HG03469 (cell line): ENCODE measurements at regions not wholly inside any gene's neighbourhood (a gene's known extent, or its start where the extent isn't known, plus 50 kb on each side); places are given as distances from the start of the nearest gene placed in this dataset.
"Not testable (repeated sequence)": the region's sequence is repeated elsewhere in the genome, so short reads cannot be mapped to it uniquely, and the experiment has no call there.

Experiments
- ATAC-seq: cut with Tn5 transposase; IDR thresholded peaks from one replicate; pipeline ENCODE4 v1.9.1; 2021; ENCODE audit warnings: mild to moderate bottlenecking, moderate library complexity, moderate number of reproducible peaks; ENCODE audit not compliant: unreplicated experiment

DNA sequence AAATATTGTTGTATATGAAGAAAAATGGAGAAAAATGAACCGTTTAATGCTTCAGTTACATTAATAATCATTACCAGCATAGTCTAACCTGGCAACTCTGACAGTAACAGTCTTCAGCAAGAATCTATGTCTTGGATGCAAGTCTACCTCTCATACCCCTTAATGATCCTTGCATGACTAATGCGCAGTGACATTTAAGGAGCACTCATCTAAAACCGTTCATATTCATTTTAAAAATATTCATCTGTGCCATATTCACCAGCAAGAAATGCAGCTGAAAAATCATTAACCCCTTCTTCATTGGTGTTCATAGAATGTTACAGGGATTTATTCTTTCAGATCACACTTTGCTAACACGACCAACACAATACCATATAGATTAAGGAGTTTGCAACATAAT is 227.2 kb upstream of the ASCC3 start:
- ATAC-seq: no peak

DNA sequence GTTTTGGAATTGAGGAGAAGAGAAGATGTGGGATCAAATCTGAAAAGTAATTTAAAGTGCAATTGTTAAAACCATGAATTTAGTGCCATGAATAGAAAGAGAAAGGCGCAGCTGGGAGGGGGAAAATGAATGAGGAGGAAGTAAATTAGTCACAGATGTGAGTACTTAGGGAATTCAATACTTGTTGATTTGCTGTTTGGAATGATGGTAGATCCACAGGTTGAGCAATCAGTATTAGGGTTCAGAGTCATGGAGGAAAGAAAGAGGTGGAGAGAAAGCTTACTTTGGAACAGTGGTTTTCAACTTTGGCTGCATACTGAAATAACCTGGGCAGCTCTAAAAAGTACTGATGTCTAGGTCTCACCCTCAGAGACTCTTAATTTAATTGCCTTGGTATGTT is 229.7 kb upstream of the ASCC3 start:
- no peak for ATAC-seq

DNA sequence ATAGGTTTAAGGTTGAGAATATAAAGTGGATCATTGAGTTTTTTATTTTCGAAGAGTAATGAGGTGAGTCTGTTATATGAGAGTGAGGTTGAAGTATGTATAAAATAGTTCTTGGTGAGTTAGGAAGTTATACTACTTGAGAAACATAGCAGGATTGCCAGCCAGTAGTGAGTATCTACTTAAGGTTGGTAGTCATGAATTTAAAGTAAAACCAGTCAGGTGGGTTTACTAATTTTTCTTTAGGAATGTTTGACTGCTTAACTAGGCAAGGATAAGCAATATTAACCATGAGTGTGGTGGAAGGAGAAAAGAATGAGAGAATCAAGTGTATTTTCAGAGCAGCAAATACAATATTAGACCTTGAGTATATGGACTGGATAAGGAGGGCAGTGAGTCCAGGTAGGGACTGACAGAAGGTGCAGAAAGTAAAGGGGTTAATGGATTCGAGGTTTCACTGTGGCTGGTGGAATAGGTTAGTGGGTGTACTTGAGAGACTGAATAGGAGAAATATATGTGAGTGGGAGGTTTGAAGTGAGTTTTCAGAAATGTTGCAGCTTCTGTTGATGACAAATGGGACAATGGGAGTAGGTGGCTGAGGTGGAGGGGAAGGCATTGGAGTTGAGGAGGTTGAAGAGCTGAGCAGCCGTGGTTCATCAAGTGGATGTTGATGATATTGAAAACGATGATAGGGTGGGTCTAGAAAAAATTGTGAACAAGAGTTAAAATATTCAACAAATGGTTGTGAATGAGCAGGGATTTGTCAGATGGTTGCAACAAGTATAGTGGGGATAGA is 232.5 kb upstream of the ASCC3 start:
- no peak for ATAC-seq

DNA sequence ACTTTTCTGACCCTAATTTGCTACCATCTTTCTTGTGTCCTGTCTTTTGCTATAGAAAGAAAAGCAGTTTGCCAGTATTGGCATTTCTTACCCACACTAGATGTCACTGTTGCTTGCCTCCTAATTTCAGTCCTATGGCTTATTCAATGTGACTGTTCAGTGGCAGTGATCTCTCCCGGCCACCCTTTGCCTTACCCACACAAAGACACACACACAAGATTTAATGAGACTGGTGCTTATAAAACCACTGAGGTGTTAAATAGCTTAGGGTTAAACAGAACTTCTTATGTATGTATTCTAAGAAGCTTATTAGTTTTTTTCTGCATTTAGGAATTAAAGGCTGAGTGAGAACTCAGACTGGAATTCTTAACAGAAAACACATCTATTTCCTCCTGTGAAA is 233.6 kb upstream of the ASCC3 start:
- no peak for ATAC-seq

DNA sequence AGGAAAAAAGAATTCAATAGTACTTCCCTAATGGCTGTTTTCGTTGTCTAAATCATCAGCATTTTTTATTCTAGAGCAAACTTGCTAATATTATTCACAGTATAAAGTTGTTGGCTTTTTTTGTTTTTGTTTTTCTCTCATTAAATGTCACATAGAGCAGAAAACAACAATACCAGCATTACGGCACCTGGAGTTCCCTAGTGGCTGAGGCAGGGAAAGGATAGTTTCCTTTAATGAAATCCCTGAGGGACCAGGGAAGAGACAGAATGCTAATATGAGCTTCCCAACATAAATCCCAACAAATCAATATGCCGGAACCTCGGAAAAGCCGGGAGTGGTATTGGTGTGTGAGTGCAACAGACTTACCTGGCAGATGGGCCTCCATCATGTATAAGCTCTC is 235.2 kb upstream of the ASCC3 start:
- ATAC-seq: no peak

DNA sequence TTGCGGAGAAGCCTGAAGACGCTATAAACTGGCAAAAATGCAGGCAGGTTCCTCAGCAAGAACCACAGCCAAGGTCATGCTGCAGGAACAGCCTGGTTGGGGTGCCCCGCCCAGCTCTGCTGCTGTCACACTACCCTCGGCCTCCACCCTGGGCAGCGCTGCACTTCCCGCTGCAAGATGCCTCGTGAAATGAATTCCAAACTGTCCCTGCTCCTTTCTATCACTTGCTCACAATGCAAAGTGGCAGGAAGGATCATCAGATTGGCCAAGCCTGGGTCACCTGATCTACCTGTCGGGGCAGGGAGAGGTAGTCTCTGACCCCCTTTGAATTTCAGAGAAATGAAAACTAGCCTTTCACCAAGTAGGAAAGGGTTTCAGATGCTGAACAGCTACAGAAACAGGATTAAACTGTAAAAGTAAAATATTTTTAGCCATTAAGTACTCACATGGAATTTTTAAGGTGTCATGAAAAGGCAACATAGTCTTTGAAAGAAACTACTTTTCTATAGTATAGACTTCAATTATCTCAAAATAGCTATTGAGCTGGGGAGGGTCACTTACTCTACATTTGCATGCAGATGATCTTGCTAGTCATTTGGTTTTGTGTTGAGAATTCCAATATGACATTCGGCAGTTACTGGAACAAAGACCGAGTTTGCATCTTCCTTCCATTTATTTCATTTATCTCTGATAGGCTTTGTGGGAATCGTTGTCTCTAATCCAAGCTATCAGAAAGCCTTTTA is 236.4 kb upstream of the ASCC3 start:
- no peak for ATAC-seq

DNA sequence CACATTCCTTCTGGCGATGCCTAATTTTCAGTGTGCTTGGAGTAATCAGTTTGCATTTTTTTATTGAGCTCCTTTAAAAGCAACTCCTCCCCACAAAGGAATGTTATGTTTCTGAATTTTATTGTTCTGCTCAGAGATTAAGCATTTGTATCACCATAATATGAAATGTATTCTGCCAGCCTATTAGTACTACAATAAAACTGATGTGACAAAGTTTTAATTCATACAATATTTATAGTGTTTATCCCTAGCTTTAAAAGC is 236.9 kb upstream of the ASCC3 start:
- no peak for ATAC-seq

DNA sequence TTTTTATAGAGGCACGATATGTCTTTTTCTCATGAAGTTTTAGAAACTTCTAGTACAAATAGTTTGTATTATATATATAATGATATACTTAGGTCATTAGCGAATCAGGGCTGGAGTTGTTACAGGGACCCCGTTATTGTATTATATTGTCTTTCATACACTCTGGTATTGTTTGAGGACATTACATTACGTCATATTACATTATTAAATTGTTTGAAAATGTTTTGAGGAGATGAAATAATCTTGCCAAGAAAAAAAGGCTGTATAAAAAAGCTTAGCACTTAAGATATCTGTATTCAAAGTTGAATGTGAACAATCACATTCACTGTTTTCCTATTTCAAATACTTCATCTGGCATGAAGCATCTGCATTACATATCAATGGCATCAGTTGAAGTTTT is 239.6 kb upstream of the ASCC3 start:
- ATAC-seq: no peak

DNA sequence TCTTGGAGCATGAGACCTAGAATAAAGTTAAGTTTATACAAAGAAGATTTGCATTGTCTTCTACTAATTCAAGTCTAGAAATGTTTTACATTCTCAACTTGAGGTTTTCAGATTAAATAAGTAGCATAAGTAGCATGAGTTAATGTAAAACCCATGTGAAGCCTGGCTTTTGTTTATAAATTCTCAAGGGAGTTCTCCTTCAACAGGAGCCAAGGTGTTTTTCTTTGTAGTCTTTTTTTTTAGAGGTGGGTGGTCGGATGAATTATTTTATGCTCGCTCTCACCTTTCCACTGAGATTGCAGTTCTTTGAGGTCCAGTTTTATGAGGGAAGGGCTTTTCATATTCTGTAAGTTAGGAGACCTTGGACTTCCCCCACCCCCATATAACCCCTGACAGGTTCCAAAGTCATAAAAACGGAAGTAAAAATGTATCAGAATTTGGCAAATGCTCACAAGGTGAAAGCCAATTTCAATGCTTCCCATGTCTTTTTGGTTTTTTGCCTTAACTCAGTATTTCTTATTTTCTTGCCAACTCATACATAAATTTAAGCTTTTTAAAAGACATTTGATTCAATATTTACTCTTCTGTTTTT is 244.3 kb upstream of the ASCC3 start:
- ATAC-seq: no peak

DNA sequence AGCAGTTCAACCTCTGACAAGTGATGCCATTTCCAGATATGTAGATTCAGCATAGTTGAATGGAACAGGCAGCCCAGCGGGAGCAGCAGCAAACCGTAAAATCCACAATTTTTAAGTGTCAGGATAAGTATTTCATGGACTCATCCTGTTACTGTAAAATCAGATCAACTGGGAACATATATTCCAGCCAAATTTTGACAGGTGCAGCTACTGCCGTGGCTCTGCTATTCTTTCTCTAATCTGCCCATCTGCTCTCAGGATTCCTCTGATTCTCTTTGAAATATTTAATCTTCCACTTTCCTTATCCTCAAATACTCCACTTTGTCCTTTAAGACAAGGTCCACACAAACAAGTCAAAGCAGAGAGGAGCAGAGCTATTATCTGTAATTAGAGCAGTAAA is 245.4 kb upstream of the ASCC3 start:
- no peak for ATAC-seq

DNA sequence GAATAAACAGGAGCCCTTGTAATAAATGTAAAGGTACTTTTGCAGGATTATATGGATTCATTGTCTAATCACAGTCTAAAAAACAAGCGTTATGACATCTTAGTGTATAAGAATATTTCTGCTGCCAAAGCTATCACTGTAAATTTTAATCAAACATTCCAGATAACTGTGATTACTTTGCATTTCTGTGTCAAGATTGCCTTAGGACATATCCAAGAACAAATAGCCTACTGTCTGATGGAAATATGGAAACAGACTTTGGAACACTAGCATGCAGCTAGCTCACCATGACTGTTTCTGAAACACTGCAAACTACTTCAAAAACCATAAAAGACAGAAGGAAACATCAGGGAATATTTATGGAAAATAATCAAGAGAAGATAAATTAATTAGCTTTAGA is 248.7 kb upstream of the ASCC3 start:
- ATAC-seq: no peak

DNA sequence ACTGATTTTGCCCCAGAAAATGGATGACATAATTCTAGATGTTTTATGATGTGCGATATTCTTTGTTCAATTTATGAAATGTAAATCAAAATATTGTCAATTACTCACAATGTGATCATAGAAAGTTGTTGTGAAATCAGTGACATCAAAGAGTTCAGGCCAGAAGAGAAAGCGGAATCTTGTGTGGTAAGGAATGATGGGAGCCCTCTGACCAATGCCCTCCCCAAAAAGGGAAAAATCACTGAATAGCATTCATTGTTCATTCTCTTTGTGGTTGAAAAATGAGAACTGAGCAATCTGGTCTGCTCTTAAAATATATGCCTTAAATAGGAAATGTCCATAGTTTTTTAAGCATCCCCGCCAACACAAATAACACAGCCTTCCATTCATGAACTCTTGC is 247.1 kb upstream of the GRIK2 start:
- ATAC-seq: no peak

DNA sequence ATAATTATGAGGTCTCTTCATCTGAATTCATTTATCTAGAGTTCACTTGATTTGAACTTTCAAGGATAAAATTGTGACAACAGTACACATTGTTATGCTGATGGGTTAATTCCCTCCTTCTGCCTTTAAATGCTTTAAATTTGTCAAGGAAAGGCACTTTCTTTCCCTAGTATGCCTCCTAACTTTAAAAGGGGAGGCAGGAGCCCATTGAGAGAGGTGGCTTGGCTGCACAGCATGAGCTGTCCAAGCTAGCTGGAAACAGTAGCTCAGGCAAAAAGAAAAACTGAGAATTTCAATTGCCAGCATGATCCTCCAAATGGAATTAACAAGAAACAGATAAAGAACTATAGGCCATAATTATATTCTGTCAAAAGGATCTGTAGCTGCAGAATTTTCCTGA is 243.3 kb upstream of the GRIK2 start:
- no peak for ATAC-seq

DNA sequence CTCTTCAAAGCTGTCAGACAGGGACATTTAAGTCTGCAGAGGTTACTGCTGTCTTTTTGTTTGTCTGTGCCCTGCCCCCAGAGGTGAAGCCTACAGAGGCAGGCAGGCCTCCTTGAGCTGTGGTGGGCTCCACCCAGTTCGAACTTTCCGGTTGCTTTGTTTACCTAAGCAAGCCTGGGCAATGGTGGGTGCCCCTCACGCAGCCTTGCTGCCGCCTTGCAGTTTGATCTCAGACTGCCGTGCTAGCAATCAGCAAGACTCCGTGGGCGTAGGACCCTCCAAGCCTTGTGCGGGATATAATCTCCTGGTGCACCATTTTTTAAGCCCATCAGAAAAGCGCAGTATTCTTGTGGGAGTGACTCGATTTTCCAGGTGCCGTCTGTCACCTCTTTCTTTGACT is 235.9 kb upstream of the GRIK2 start:
- ATAC-seq: not testable (repeated sequence)

DNA sequence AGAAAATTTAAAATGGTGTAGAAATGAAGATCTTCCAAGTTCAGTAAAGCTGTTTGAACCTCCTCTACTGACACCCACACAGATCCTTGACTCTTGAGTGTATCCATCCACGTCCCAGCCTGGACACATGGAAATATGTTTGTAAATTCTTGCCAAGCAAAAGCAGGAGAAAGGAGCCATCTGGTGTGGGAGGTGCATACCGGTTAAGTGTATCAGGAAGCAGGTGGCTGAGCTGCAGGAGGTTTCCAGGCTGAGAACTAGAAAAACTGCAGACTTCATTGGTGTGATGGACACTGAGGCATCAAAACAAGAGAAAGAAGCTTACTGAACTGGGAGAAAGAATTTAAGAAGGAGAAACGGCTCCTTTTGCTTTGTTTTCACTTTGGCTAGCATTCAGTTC is 229.9 kb upstream of the GRIK2 start:
- ATAC-seq: no peak

DNA sequence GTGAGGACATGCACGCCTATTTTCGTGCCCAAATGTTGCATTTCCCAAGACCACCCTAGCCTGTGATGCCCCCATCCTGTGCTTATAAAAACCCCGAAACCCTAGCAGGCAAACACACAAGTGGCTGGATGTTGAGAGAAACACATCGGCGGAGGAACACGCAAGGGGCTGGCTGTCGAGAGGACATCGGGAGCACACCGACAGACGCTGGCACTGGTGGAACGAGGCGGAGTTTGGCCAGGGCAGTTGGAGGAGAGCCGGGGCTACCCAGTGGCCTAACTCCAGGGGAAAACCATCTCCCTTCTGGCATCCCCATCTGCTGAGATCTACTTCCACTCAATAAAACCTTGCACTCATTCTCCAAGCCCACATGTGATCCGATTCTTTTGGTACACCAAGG is 225.9 kb upstream of the GRIK2 start:
- ATAC-seq: no peak

DNA sequence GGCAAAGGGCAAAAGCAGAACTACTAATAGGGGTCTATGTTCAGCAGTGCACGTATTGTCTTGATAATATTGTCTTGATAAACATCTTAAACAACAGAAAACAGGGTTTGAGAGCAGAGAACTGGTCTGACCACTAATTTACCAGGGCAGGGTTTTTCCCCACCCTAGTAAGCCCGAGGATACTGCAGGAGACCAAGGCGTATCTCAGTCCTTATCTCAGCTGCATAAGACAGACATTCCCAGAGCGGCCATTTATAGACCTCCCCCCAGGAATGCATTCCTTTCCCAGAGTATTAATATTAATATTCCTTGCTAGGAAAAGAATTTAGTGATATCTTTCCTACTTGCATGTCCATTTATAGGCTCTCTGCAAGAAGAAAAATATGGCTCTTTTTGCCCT is 222.5 kb upstream of the GRIK2 start:
- ATAC-seq: not testable (repeated sequence)

DNA sequence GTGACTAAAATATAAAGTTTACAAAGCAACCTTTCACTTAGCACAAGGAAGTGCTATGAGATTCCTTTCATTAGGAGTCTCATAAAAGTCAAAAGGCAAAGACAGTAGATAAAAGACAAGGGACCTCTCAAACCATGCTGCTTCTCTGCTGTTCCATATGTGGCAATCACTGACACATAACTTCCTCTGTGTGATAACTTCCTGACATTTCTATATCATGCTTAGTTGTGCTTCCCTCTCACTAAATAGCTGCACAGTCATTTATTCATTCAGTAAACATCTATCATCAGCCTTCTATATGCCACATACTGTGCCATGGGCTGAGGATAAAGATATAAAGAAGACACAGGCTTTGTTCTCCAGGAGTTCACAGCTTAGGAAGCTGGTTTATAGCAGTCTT is 214.8 kb upstream of the GRIK2 start:
- no peak for ATAC-seq

DNA sequence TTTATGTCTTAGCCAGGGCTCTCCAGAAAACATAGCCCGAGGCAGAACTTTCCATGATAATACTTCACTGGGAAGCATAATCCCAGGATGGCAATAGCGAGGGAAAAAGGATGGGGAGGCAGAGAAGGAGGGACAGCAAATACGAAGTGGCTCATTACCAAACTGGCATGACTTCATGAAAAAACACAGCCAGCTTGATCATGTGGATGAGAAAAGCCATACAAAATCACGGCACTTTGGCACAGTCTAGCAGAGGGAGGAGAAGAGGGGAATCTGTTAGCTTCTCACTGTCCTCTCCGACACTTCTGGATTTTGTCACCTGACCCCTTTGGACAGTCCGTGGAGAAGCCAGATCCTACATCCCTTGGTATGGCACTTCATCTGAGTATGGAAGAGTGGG is 212.5 kb upstream of the GRIK2 start:
- no peak for ATAC-seq

DNA sequence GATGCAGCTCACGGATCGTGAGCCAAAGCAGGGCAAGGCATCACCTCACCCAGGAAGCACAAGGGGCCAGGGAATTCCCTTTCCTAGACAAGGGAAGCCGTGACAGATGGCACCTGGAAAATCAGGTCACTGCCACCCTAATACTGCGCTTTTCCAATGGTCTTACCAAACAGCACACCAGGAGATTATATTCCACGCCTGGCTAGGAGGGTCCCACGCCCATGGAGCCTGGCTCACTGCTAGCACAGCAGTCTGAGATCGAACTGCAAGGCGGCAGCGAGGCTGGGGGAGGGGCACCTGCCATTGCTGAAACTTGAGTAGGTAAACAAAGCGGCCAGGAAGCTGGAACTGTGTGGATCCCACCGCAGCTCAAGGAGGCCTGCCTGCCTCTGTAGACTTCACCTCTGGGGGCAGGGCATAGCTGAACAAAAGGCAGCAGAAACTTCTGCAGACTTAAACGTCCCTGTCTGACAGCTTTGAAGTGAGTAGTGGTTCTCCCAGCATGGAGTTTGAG is 205.2 kb upstream of the GRIK2 start:
- ATAC-seq: not testable (repeated sequence)

DNA sequence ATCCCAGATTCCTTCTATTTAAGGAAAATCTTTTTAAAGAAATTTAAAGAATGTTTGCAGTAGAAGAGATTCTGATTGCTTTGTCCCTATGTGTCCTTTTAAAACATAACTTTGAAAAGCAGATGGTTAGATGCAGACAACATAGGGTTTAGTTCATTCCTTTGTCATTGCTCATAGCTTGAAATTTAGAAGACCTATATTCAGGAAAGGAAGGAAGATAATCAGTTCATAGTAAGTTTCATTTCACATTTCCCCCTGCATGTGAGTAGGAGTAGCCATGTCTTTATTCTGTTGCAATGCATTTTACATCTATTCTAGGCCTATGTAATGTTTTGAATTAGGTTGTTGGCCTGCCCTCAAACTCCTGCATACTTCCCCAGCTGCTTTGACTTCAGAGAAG is 197.9 kb upstream of the GRIK2 start:
- ATAC-seq: no peak

DNA sequence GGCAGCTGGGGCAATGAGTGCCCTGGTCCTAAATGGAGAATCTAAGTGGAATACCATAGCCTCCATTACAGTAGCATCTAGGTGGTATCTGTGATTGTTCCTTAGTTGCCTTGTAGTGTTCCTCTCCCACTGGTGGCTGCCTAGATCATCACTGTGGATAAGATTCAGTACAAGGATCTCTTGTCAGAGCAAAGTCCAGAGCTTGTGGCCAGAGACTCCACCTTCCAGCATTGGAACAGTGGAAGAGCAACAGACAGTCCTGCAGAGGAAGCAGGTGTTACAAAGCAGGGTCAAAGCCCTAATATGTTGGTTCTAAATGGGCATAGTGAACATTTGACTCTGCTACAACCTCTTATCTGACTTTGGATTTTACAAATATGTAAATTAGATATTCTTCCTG is 194.1 kb upstream of the GRIK2 start:
- ATAC-seq: no peak
